ENCODE measurements at regions not wholly inside any gene's neighbourhood (a gene's known extent, or its start where the extent isn't known, plus 50 kb on each side); places are given as distances from the start of the nearest gene placed in this dataset.
A peak's percentile ranks its signal among the peaks of the same experiment; 100 is the strongest.

GRCh38 chr10:14425034-14425433, 94.3 kb upstream of the FRMD4A start:
- Histone ChIP-seq H4K20me1 (ENCODE audit: insufficient read depth, low read length) (no peaks in the 10 kb centered on the region), H2BK120ac (ENCODE audit: low read depth, low read length) (no peak overlapping the region; the same call in 1 of the 2 replicates), H3K9me1 (ENCODE audit: insufficient read depth, low read length) (no peaks in the 10 kb centered on the region), H2AK9ac (replicated peaks; ENCODE audit: low read depth, low read length, poor library complexity) (no peak overlapping the region), H3K79me1 (ENCODE audit: low read depth in 1 of 2, low read length in 2 of 2) (no peaks in the 10 kb centered on the region), H3K27ac (ENCODE audit: insufficient read depth, low read length) (no peak overlapping the region), H2AK5ac (ENCODE audit: low read depth, low read length) (0 out of 2 replicates have a peak overlapping the region, but pooled peaks have one; percentile 10), H2BK15ac (ENCODE audit: low read depth, low read length) (no peak overlapping the region), H3K9me3 (ENCODE audit: control insufficient read depth, insufficient read depth, low read length) (no peaks in the 10 kb centered on the region; the same call in 1 of the 2 replicates), H3K4me3 (ENCODE audit: insufficient read depth, low read depth, low read length) (no peak overlapping the region), H4K91ac (ENCODE audit: insufficient read depth, low read depth, low read length) (no peak overlapping the region), H3K27me3 (ENCODE audit: control insufficient read depth, insufficient read depth, low read length) (no peaks in the 10 kb centered on the region), H3K4me2 (ENCODE audit: low read depth, low read length) (no peak overlapping the region), H3K36me3 (ENCODE audit: control insufficient read depth, insufficient read depth, low read length) (no peaks in the 10 kb centered on the region), H3K18ac (ENCODE audit: low read depth, low read length) (no peak overlapping the region; the same call in 1 of the 2 replicates), H4K5ac (ENCODE audit: low read depth, low read length) (no peak overlapping the region), H3K4ac (ENCODE audit: low read depth, low read length) (peak overlapping the region; percentile 52; the same call in 1 of the 2 replicates), H3K9ac (ENCODE audit: low read depth, low read length) (no peak overlapping the region), H3K56ac (ENCODE audit: extremely low read depth, insufficient read depth, low read length) (no peak overlapping the region), H2BK20ac (ENCODE audit: low read depth, low read length) (no peak overlapping the region), H2AFZ (replicated peaks; ENCODE audit: low read length, poor library complexity) (peak overlapping the region; percentile 76), H4K8ac (ENCODE audit: low read depth in 2 of 2, low read length in 2 of 2) (no peak overlapping the region), H2BK5ac (ENCODE audit: low read depth, low read length, poor library complexity, severe bottlenecking) (peak overlapping the region; percentile 45), H3K14ac (replicated peaks; ENCODE audit: low read depth, low read length) (no peak overlapping the region; the same call in 1 of the 2 replicates), H3K23ac (ENCODE audit: low read depth, low read length) (no peak overlapping the region), H3K4me1 (ENCODE audit: control insufficient read depth, insufficient read depth, low read length) (no peaks in the 10 kb centered on the region; the same call in 1 of the 2 replicates)
- POLR2A ChIA-PET (ENCODE audit: unreplicated experiment), result interaction anchor here (0.6 kb wide), 1 partner anchor 239 kb away, joined by 8 read pairs; no protein-coding TSS in a partner anchor
- no peak for TF ChIP-seq MAZ (IDR thresholded peaks at IDR 0.05; ENCODE audit: borderline replicate concordance, low read depth, low read length)
- no peak for TF ChIP-seq SMC3 (IDR thresholded peaks at IDR 0.05; ENCODE audit: low read depth, low read length)
- no peak for TF ChIP-seq MXI1 (IDR thresholded peaks at IDR 0.05; ENCODE audit: borderline replicate concordance, low read depth, low read length)
- no peak for TF ChIP-seq BHLHE40 (IDR thresholded peaks at IDR 0.05; ENCODE audit: low read depth, low read length)
- no peak for TF ChIP-seq CHD1 (IDR thresholded peaks at IDR 0.05; ENCODE audit: low read depth, low read length)
- TF ChIP-seq CTCF (conservative IDR thresholded peaks at IDR 0.05; ENCODE audit: low read depth, low read length), result no peak
- no peak for TF ChIP-seq ELK1 (IDR thresholded peaks at IDR 0.05; ENCODE audit: borderline replicate concordance, low read depth, low read length)
- TF ChIP-seq RAD21 (IDR thresholded peaks at IDR 0.05; ENCODE audit: low read length), result no peak
- no peak for TF ChIP-seq POLR2A (IDR thresholded peaks at IDR 0.05; ENCODE audit: low read depth, low read length)
- no peak for TF ChIP-seq NFE2L2 (IDR thresholded peaks at IDR 0.05; ENCODE audit: low read depth, low read length)
- no peak for TF ChIP-seq RFX5 (IDR thresholded peaks at IDR 0.05; ENCODE audit: low read depth, low read length)
- TF ChIP-seq FOS (IDR thresholded peaks at IDR 0.05; ENCODE audit: low read depth, low read length), result no peak
- TF ChIP-seq CEBPB (IDR thresholded peaks at IDR 0.05; ENCODE audit: low read depth, low read length), result no peak
- no peak for TF ChIP-seq MAFK (IDR thresholded peaks at IDR 0.05; ENCODE audit: low read depth, low read length)
- no peak for TF ChIP-seq USF2 (IDR thresholded peaks at IDR 0.05; ENCODE audit: low read depth, low read length)
- TF ChIP-seq RCOR1 (IDR thresholded peaks at IDR 0.05; ENCODE audit: insufficient replicate concordance, low read length), result no peak
- no TSS peak for BruUV-seq (replicated peaks)
- in situ Hi-C loops (cut with MboI; ENCODE audit: low sequenced_read_pairs), result no loop called here
- no CpG with 5 or more reads among the region's 1 CpG for WGBS, 2 experiments (ENCODE audit: extremely low coverage in 2 of 2, insufficient read length in 1 of 2)
- intact Hi-C loops (cut with micrococcal nuclease), result no loop called here
- no peak for ATAC-seq (ENCODE audit: low read depth)
- CTCF ChIA-PET, result no interaction called here
- no peak for DNase-seq
- dilution Hi-C loops (cut with HindIII; ENCODE audit: low sequenced_read_pairs, unreplicated experiment), result no loop called here

Data from IMR-90 (cell line).